ENCODE measurements at regions not wholly inside any gene's neighbourhood (a gene's known extent, or its start where the extent isn't known, plus 50 kb on each side); places are given as distances from the start of the nearest gene placed in this dataset.

DNA sequence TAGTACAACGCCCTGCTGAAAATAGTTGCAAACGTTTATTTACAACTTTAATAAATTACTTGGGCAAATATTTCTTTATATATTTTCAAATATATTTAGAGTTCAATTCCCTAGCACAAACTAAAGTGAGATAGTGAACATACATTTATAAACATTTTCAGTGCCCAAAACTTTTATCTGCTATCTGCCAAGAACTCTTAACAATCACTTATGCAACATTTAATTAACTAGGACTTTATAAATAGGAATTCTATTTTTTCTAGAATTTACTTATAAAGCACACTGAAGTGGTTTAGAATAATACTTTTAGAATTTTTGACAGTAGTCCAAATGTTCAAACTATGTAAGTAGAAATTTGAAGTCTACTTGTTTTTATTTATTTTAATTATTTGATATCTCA lies 452.6 kb upstream of the RGS17 start:
- Histone ChIP-seq H4K8ac (ENCODE audit: low read depth, low read length) (no peak overlapping the region), H3K27ac (ENCODE audit: low read depth, low read length) (no peak overlapping the region), H2BK15ac (replicated peaks; ENCODE audit: low read depth) (no peak overlapping the region), H2BK5ac (ENCODE audit: low read length) (no peak overlapping the region), H3K4ac (ENCODE audit: low read depth, low read length) (no peak overlapping the region), H3K79me2 (ENCODE audit: control insufficient read depth, insufficient read depth, low read length) (no peaks in the 10 kb centered on the region), H3K56ac (ENCODE audit: low read length) (no peak overlapping the region), H3K23ac (ENCODE audit: low read length) (no peak overlapping the region), H3K36me3 (ENCODE audit: control insufficient read depth, insufficient read depth, low read length) (no peaks in the 10 kb centered on the region), H3K27me3 (ENCODE audit: insufficient read depth, low read length, poor library complexity) (no peaks in the 10 kb centered on the region), H2AK5ac (ENCODE audit: low read length) (no peak overlapping the region), H4K5ac (ENCODE audit: low read length) (no peak overlapping the region), H3K4me3 (ENCODE audit: low read length) (no peak overlapping the region), H3K18ac (ENCODE audit: low read length) (no peak overlapping the region), H2BK120ac (ENCODE audit: low read depth, low read length) (no peak overlapping the region), H3K4me2 (ENCODE audit: low read length) (no peak overlapping the region), H3K79me1 (ENCODE audit: low read length) (no peaks in the 10 kb centered on the region), H3K4me1 (ENCODE audit: control insufficient read depth, low read depth, low read length) (no peaks in the 10 kb centered on the region), H3K9ac (ENCODE audit: low read length) (no peak overlapping the region)
- WGBS (ENCODE audit: extremely low coverage, insufficient coverage, low lambda C conversion rate): no CpG with 5 or more reads among the region's 2 CpGs
- DNase-seq: no peak

DNA sequence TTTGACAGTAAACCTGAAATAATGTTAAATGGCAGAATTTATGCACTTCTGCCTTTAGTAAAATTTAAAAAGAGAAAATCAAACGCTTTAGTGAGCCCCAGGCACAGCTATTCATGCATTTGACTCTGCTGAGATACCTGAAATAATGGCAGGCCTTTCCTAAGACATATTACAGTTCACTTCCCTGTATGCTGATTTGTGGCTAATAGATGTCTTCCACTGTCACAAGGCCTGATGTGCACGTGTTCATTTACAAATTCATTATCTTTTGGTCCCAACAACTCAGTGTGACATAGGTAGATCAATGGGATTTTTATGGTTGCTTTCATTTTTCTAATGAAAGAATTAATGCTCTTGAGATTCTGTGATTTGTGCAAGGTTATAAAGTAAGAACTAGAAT lies 449.7 kb upstream of the RGS17 start:
- no peak for DNase-seq
- Histone ChIP-seq H3K36me3 (ENCODE audit: control insufficient read depth, insufficient read depth, low read length) (no peaks in the 10 kb centered on the region), H3K27ac (ENCODE audit: low read depth, low read length) (no peak overlapping the region), H3K79me2 (ENCODE audit: control insufficient read depth, insufficient read depth, low read length) (no peaks in the 10 kb centered on the region), H4K5ac (ENCODE audit: low read length) (no peak overlapping the region), H3K18ac (ENCODE audit: low read length) (no peak overlapping the region), H3K23ac (ENCODE audit: low read length) (no peak overlapping the region), H2BK120ac (ENCODE audit: low read depth, low read length) (no peak overlapping the region), H2BK5ac (ENCODE audit: low read length) (no peak overlapping the region), H3K56ac (ENCODE audit: low read length) (no peak overlapping the region), H3K79me1 (ENCODE audit: low read length) (no peaks in the 10 kb centered on the region), H3K4me1 (ENCODE audit: control insufficient read depth, low read depth, low read length) (no peaks in the 10 kb centered on the region), H4K8ac (ENCODE audit: low read depth, low read length) (no peak overlapping the region), H3K4me2 (ENCODE audit: low read length) (no peak overlapping the region), H3K27me3 (ENCODE audit: insufficient read depth, low read length, poor library complexity) (no peaks in the 10 kb centered on the region), H3K4ac (ENCODE audit: low read depth, low read length) (no peak overlapping the region), H3K9ac (ENCODE audit: low read length) (no peak overlapping the region), H3K4me3 (ENCODE audit: low read length) (no peak overlapping the region), H2AK5ac (ENCODE audit: low read length) (no peak overlapping the region), H2BK15ac (replicated peaks; ENCODE audit: low read depth) (no peak overlapping the region)
- WGBS (ENCODE audit: extremely low coverage, insufficient coverage, low lambda C conversion rate): no CpG with 5 or more reads among the region's 2 CpGs

DNA sequence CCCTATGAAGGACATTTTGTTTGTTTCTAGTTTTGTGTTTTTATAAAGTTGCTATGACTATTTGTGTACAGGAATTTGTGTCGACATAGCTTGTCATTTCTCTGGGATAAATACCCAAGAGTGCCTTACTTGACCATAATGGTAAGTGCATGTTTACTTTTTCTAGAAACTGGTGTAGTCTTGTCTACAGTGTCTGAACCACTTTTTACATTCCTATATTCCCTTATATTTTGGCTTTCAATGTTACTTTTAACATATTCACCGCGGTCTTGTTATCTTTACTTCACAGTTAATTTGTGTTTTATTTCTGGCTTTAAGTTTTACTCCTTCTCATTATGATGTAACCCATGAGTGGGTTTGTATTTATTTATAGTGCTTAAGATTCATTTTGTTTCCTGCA lies 444.4 kb upstream of the RGS17 start:
- Histone ChIP-seq H2BK120ac (ENCODE audit: low read depth, low read length) (no peak overlapping the region), H3K27ac (ENCODE audit: low read depth, low read length) (no peak overlapping the region), H3K18ac (ENCODE audit: low read length) (no peak overlapping the region), H3K23ac (ENCODE audit: low read length) (no peak overlapping the region), H3K56ac (ENCODE audit: low read length) (no peak overlapping the region), H3K27me3 (ENCODE audit: insufficient read depth, low read length, poor library complexity) (no peaks in the 10 kb centered on the region), H3K4me1 (ENCODE audit: control insufficient read depth, low read depth, low read length) (no peaks in the 10 kb centered on the region), H3K36me3 (ENCODE audit: control insufficient read depth, insufficient read depth, low read length) (no peaks in the 10 kb centered on the region), H3K9ac (ENCODE audit: low read length) (no peak overlapping the region), H3K4ac (ENCODE audit: low read depth, low read length) (no peak overlapping the region), H4K5ac (ENCODE audit: low read length) (no peak overlapping the region), H3K79me1 (ENCODE audit: low read length) (no peaks in the 10 kb centered on the region), H2BK15ac (replicated peaks; ENCODE audit: low read depth) (no peak overlapping the region), H2BK5ac (ENCODE audit: low read length) (no peak overlapping the region), H4K8ac (ENCODE audit: low read depth, low read length) (no peak overlapping the region), H3K4me3 (ENCODE audit: low read length) (no peak overlapping the region), H2AK5ac (ENCODE audit: low read length) (no peak overlapping the region), H3K4me2 (ENCODE audit: low read length) (no peak overlapping the region), H3K79me2 (ENCODE audit: control insufficient read depth, insufficient read depth, low read length) (no peaks in the 10 kb centered on the region)
- WGBS (ENCODE audit: extremely low coverage, insufficient coverage, low lambda C conversion rate): no CpG with 5 or more reads among the region's 3 CpGs
- DNase-seq: no peak

DNA sequence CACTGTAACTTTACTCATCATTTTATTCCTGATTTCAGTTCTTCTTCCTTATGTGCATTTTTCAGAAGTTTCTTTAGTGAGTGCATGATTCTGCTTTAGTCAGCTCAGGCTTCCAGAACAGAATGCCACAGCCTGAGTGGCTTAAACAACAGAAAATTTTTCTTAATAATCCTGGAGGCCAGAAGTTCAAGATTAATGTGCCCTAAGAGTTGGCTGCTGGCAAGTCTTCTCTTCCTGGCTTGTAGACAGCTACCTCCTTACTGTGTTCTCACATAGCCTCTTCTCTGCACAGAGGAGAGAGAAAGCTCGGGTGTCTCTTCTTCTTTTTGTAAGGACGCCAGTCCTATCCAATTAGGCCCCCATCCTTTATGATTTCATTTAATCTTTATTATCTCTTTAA lies 443.1 kb upstream of the RGS17 start:
- Histone ChIP-seq H3K79me1 (ENCODE audit: low read length) (no peaks in the 10 kb centered on the region), H2AK5ac (ENCODE audit: low read length) (no peak overlapping the region), H3K27ac (ENCODE audit: low read depth, low read length) (no peak overlapping the region), H3K9ac (ENCODE audit: low read length) (no peak overlapping the region), H4K5ac (ENCODE audit: low read length) (no peak overlapping the region), H3K36me3 (ENCODE audit: control insufficient read depth, insufficient read depth, low read length) (no peaks in the 10 kb centered on the region), H3K79me2 (ENCODE audit: control insufficient read depth, insufficient read depth, low read length) (no peaks in the 10 kb centered on the region), H2BK120ac (ENCODE audit: low read depth, low read length) (no peak overlapping the region), H3K4me2 (ENCODE audit: low read length) (no peak overlapping the region), H3K18ac (ENCODE audit: low read length) (no peak overlapping the region), H4K8ac (ENCODE audit: low read depth, low read length) (no peak overlapping the region), H3K56ac (ENCODE audit: low read length) (no peak overlapping the region), H3K4me3 (ENCODE audit: low read length) (no peak overlapping the region), H3K27me3 (ENCODE audit: insufficient read depth, low read length, poor library complexity) (no peaks in the 10 kb centered on the region), H2BK15ac (replicated peaks; ENCODE audit: low read depth) (no peak overlapping the region), H3K4me1 (ENCODE audit: control insufficient read depth, low read depth, low read length) (no peaks in the 10 kb centered on the region), H3K23ac (ENCODE audit: low read length) (no peak overlapping the region), H3K4ac (ENCODE audit: low read depth, low read length) (no peak overlapping the region), H2BK5ac (ENCODE audit: low read length) (no peak overlapping the region)
- DNase-seq: no peak
- no CpG with 5 or more reads among the region's 2 CpGs for WGBS (ENCODE audit: extremely low coverage, insufficient coverage, low lambda C conversion rate)

DNA sequence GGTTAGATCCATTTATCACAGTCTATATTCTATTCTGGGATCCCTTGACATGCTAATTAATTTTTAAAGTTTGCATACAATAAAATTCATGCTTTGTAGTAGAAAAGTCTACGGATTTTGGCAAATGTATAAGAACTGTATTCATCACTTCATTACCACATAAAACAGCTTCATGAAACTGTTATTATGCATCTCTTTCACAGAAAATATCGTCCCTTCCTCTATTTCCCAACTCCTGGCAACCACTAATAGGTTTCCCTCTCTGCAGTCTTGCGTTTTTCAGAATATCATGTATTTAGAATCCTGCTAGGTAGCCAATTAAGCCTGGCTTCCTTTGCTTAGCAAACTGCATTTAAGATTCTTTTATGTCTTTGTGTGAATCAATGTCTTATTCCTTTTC lies 441.3 kb upstream of the RGS17 start:
- H3K79me2 ChIP-seq (ENCODE audit: control insufficient read depth, insufficient read depth, low read length): no peaks in the 10 kb centered on the region
- no peaks in the 10 kb centered on the region for H3K79me1 ChIP-seq (ENCODE audit: low read length)
- H2BK120ac ChIP-seq (ENCODE audit: low read depth, low read length): no peak overlapping the region
- no peaks in the 10 kb centered on the region for H3K4me1 ChIP-seq (ENCODE audit: control insufficient read depth, low read depth, low read length)
- H3K4me2 ChIP-seq (ENCODE audit: low read length): no peak overlapping the region
- H3K56ac ChIP-seq (ENCODE audit: low read length): no peak overlapping the region
- whole genome bisulfite sequencing (ENCODE audit: extremely low coverage, insufficient coverage, low lambda C conversion rate): no CpG with 5 or more reads among the region's 3 CpGs
- no peak overlapping the region for H4K5ac ChIP-seq (ENCODE audit: low read length)
- H2BK15ac ChIP-seq (replicated peaks; ENCODE audit: low read depth): no peak overlapping the region
- no peak overlapping the region for H3K4me3 ChIP-seq (ENCODE audit: low read length)
- H3K27ac ChIP-seq (ENCODE audit: low read depth, low read length): no peak overlapping the region
- no peak overlapping the region for H3K9ac ChIP-seq (ENCODE audit: low read length)
- no peak overlapping the region for H2AK5ac ChIP-seq (ENCODE audit: low read length)
- H3K18ac ChIP-seq (ENCODE audit: low read length): no peak overlapping the region
- H3K23ac ChIP-seq (ENCODE audit: low read length): no peak overlapping the region
- H2BK5ac ChIP-seq (ENCODE audit: low read length): no peak overlapping the region
- no peak overlapping the region for H4K8ac ChIP-seq (ENCODE audit: low read depth, low read length)
- H3K36me3 ChIP-seq (ENCODE audit: control insufficient read depth, insufficient read depth, low read length): no peaks in the 10 kb centered on the region
- no peak for DNase-seq
- no peaks in the 10 kb centered on the region for H3K27me3 ChIP-seq (ENCODE audit: insufficient read depth, low read length, poor library complexity)
- no peak overlapping the region for H3K4ac ChIP-seq (ENCODE audit: low read depth, low read length)

DNA sequence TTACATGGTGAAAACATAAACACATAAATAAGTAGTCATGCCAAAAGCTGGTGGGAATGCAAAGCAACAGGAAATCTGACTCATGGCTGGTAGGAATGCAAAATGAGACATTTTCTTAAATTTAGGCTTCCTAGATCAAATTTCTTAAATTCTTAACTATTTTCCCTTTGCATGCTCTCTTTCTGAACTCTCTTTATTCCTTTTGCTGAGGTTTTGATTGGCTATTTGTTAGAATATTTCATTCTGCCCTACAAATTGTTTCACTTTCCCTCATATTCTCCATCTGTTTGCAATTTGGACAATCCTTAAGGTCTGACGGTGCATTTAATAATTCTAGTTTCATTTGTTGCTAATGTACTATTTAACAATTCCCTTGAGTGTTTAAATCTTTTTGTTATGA lies 437.5 kb upstream of the RGS17 start:
- WGBS (ENCODE audit: extremely low coverage, insufficient coverage, low lambda C conversion rate): no CpG with 5 or more reads among the region's 1 CpG

More for the DNA sequence above, 437.5 kb upstream of the RGS17 start:
- Histone ChIP-seq H2AK5ac (ENCODE audit: low read length) (no peak overlapping the region), H3K36me3 (ENCODE audit: control insufficient read depth, insufficient read depth, low read length) (no peaks in the 10 kb centered on the region), H3K27me3 (ENCODE audit: insufficient read depth, low read length, poor library complexity) (no peaks in the 10 kb centered on the region), H2BK5ac (ENCODE audit: low read length) (no peak overlapping the region), H4K8ac (ENCODE audit: low read depth, low read length) (no peak overlapping the region), H4K5ac (ENCODE audit: low read length) (no peak overlapping the region), H3K79me2 (ENCODE audit: control insufficient read depth, insufficient read depth, low read length) (no peaks in the 10 kb centered on the region), H3K9ac (ENCODE audit: low read length) (no peak overlapping the region), H2BK15ac (replicated peaks; ENCODE audit: low read depth) (no peak overlapping the region), H3K4ac (ENCODE audit: low read depth, low read length) (no peak overlapping the region), H3K56ac (ENCODE audit: low read length) (no peak overlapping the region), H3K4me2 (ENCODE audit: low read length) (no peak overlapping the region), H3K27ac (ENCODE audit: low read depth, low read length) (no peak overlapping the region), H2BK120ac (ENCODE audit: low read depth, low read length) (no peak overlapping the region), H3K4me1 (ENCODE audit: control insufficient read depth, low read depth, low read length) (no peaks in the 10 kb centered on the region), H3K18ac (ENCODE audit: low read length) (no peak overlapping the region), H3K4me3 (ENCODE audit: low read length) (no peak overlapping the region), H3K79me1 (ENCODE audit: low read length) (no peaks in the 10 kb centered on the region), H3K23ac (ENCODE audit: low read length) (no peak overlapping the region)
- peak; percentile 29 for DNase-seq

Measured in mesendoderm (in vitro differentiated cells).